ENCODE measurements at regions not wholly inside any gene's neighbourhood (a gene's known extent, or its start where the extent isn't known, plus 50 kb on each side); places are given as distances from the start of the nearest gene placed in this dataset.
"Not testable (repeated sequence)": the region's sequence is repeated elsewhere in the genome, so short reads cannot be mapped to it uniquely, and the experiment has no call there.

DNA sequence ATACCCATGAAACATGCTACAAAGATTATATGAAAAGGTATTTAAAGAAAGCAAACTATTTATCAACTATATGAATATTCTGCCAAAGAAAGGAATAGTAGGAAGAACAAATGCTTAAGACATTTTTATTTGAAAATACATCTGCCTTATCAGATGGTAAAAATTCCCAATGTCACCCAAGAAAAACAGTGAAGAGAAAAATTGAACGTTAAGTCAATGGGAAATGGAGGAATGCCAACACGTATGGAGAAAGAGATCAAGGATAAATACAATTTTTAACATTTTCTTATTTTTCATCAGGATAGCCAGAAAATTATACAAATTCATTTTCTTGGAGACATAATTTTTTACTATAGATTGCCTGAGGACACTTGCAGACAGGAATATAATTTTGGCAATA, 394.2 kb downstream of the ZEB2 start:
- H3K4me3 ChIP-seq (ENCODE audit: low read depth, low read length) = no peak overlapping the region
- DNase-seq (ENCODE audit: low read depth) = no peak
- TF ChIP-seq, protein P1, sequence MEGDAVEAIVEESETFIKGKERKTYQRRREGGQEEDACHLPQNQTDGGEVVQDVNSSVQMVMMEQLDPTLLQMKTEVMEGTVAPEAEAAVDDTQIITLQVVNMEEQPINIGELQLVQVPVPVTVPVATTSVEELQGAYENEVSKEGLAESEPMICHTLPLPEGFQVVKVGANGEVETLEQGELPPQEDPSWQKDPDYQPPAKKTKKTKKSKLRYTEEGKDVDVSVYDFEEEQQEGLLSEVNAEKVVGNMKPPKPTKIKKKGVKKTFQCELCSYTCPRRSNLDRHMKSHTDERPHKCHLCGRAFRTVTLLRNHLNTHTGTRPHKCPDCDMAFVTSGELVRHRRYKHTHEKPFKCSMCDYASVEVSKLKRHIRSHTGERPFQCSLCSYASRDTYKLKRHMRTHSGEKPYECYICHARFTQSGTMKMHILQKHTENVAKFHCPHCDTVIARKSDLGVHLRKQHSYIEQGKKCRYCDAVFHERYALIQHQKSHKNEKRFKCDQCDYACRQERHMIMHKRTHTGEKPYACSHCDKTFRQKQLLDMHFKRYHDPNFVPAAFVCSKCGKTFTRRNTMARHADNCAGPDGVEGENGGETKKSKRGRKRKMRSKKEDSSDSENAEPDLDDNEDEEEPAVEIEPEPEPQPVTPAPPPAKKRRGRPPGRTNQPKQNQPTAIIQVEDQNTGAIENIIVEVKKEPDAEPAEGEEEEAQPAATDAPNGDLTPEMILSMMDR (IDR thresholded peaks at IDR 0.05; ENCODE audit: low read depth, low read length, missing control alignments) = no peak

DNA sequence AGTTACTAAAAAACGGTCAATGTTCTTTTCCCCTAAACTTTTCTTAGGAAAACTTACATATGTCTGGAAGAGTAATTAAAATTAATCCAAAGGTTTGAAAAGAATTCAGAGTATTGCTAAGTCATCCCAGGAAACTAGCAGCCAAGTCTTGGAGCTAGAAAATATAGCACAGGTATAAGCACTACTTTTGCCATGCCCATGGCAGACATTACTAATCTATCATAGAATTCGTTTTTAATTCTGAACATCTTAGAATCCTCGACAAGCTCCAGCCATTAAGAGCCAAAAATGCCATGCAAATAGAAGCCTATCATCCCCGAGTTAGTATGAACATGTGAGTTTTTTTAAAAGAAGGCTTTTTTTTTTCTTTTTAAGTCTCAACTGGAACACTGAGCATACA, 395.0 kb downstream of the ZEB2 start:
- no peak overlapping the region for H3K4me3 ChIP-seq (ENCODE audit: low read depth, low read length)
- TF ChIP-seq, protein P1 (IDR thresholded peaks at IDR 0.05; ENCODE audit: low read depth, low read length, missing control alignments) = no peak
- no peak for DNase-seq (ENCODE audit: low read depth)

DNA sequence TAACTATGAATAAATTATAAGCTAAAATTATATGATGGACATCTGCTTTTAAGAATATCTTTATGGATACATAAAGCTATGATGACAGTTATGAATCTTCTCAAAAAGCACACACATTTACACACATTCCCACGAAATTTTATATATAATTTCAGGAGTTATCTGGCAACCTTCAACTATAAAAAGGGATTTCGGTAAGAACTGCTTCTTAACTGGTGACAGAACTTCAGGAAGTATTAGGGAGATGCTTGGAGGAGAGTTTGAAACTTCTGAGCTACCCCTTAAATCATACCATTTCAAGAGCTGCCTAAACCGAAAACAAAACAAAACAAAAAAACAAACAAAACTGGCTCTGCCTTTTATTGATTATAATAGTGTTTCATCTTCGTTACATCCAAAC, 399.4 kb downstream of the ZEB2 start:
- TF ChIP-seq, protein P1 (IDR thresholded peaks at IDR 0.05; ENCODE audit: low read depth, low read length, missing control alignments) = no peak
- DNase-seq (ENCODE audit: low read depth) = no peak
- no peak overlapping the region for H3K4me3 ChIP-seq (ENCODE audit: low read depth, low read length)

DNA sequence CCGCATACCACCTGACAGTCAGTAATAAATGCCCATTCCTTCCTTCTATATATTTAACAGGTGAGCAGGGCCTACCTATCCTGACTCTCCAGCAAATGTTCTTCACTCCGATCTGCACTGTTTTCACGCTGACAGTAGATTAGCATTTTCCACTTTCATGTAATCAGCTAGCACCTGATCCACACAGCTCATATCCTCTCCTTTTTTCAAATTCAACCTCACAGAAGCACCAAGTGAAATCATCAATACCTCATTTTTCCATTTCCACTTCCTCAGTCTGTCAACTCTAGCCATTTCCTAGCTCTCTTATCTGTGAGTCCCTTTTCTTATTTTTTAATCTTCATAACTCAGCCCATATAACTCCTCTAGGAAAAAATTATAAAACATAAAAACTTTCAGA, 402.8 kb downstream of the ZEB2 start:
- TF ChIP-seq, protein P1 (IDR thresholded peaks at IDR 0.05; ENCODE audit: low read depth, low read length, missing control alignments) = no peak
- no peak for DNase-seq (ENCODE audit: low read depth)
- H3K4me3 ChIP-seq (ENCODE audit: low read depth, low read length) = no peak overlapping the region

DNA sequence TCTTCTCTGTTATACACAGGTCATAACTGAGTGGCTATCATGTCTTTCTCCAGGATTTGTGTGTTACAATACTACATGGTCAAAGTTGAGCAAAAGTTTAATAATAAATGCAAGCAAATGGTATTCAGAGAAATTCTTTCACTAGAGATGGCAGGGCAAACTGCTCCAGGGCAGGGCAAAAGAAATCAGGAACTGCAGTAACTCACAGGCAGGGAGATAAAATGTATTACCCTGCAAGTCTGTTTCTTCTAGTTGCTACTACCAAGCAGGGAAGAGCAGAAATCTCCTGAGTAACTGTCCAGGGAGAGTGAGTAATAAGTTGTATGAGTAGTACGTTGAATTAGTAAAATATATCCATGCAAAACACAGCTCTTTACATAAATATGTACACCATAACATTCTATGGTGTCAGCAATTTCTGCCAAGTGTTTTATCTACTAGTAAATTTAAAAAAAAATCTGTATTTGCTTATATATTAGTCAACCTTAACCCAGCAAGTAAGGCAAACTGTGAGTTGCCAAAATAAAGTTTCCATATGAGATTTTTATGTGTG, 404.1 kb downstream of the ZEB2 start:
- no peak overlapping the region for H3K4me3 ChIP-seq (ENCODE audit: low read depth, low read length)
- TF ChIP-seq, protein P1 (IDR thresholded peaks at IDR 0.05; ENCODE audit: low read depth, low read length, missing control alignments) = no peak
- no peak for DNase-seq (ENCODE audit: low read depth)

DNA sequence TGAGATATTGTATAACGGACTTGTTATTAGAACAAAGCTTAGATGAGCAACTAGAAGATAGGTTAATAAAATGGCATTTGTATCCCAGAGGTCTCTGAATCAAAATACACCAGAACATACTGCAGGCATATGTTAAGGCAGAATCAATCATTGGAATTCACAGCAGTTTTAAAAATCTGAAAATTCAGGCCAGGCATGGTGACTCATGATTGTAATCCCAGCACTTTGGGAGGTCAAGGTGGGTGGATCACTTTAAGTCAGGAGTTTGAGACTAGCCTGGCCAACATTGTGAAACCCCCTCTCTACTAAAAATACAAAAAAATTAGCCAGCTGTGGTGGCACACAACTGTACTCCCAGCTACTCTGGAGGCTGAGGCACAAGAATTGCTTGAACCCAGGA, 405.2 kb downstream of the ZEB2 start:
- no peak overlapping the region for H3K4me3 ChIP-seq (ENCODE audit: low read depth, low read length)
- DNase-seq (ENCODE audit: low read depth) = no peak
- TF ChIP-seq, protein P1 (IDR thresholded peaks at IDR 0.05; ENCODE audit: low read depth, low read length, missing control alignments) = no peak

DNA sequence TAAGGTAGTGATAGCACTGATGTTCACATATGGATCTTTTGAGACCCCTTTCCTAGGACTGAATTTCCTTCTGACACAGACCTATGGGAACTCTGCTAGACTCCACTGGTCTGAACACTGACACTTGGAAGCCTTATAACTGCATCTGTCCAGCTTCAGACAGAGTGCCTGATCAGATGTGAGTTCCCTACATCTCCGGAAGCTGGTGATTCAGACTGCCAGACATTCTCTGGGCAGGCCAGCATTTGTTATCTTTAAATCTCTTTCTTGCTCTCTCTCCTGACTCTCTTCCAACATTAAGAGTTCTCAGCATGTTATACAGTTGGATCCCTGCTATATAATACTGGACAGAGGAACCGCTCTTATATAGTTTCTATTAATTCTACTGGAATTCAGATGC, 408.5 kb downstream of the ZEB2 start:
- no peak overlapping the region for H3K4me3 ChIP-seq (ENCODE audit: low read depth, low read length)
- TF ChIP-seq, protein P1 (IDR thresholded peaks at IDR 0.05; ENCODE audit: low read depth, low read length, missing control alignments) = no peak
- no peak for DNase-seq (ENCODE audit: low read depth)

DNA sequence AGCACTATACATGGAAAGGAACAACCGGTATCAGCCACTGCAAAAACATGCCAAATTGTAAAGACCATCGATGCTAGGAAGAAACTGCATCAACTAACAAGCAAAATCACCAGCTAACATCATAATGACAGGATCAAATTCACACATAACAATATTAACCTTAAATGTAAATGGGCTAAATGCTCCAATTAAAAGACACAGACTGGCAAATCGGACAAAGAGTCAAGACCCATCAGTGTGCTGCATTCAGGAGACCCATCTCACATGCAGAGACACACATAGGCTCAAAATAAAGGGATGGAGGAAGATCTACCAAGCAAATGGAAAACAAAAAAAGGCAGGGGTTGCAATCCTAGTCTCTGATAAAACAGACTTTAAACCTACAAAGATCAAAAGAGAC, 413.8 kb downstream of the ZEB2 start:
- H3K4me3 ChIP-seq (ENCODE audit: low read depth, low read length); DNase-seq (ENCODE audit: low read depth): not testable (repeated sequence)

Measured in GM12864 (cell line).